CD8-positive, alpha-beta memory T cell (primary cell): ENCODE measurements at regions not wholly inside any gene's neighbourhood (a gene's known extent, or its start where the extent isn't known, plus 50 kb on each side); places are given as distances from the start of the nearest gene placed in this dataset.

Experiments
- CTCF ChIA-PET: fragments of 350-600 bp; sonication (Branson Sonifier 250); formaldehyde crosslinking; loops from one replicate; lab custom pipeline; 2021; ENCODE audit warnings: antibody characterized with exemption; lab: Charles Lee
- POLR2A ChIA-PET: fragments of 350-600 bp; sonication (Branson Sonifier 250); formaldehyde crosslinking; loops from one replicate; lab custom pipeline; 2021; ENCODE audit warnings: antibody characterized with exemption; lab: Charles Lee
- DNase-seq, 5 donors: peaks; one replicate each; pipeline versions ENCODE4 v3.0.0 to v3.0.0-alpha.2; 2020 to 2022; ENCODE audit warnings: mixed read lengths in 1 of 5
- H3K27ac ChIP-seq: one replicate; pipeline ENCODE4 v1.7.0; 2013; ENCODE audit warnings: low read depth, mild to moderate bottlenecking, low read length, moderate library complexity
- H3K27me3 ChIP-seq: 2 replicates; pipeline ENCODE4 v1.7.0; 2013; ENCODE audit warnings: low read length, mild to moderate bottlenecking; ENCODE audit not compliant: insufficient read depth, poor library complexity, severe bottlenecking
- H3K36me3 ChIP-seq: 2 replicates; pipeline ENCODE4 v1.7.0; 2013; ENCODE audit warnings: mild to moderate bottlenecking, low read length, moderate library complexity; ENCODE audit not compliant: insufficient read depth
- H3K4me1 ChIP-seq: 2 replicates; pipeline ENCODE4 v1.7.0; 2013; ENCODE audit warnings: mild to moderate bottlenecking, low read length, moderate library complexity; ENCODE audit not compliant: insufficient read depth
- H3K4me3 ChIP-seq: 2 replicates; pipeline ENCODE4 v1.7.0; 2013; ENCODE audit warnings: mild to moderate bottlenecking, low read length
- H3K9me3 ChIP-seq: 2 replicates; pipeline ENCODE4 v1.7.0; 2013; ENCODE audit warnings: mild to moderate bottlenecking, low read length
- H3K27ac Mint-ChIP-seq, 8 donors: one replicate each; pipeline ENCODE4 v1.8.0; 2020 to 2021; ENCODE audit warnings: mixed read lengths in 8 of 8, mild to moderate bottlenecking in 6 of 8, inconsistent platforms in 3 of 8, moderate library complexity in 3 of 8
- H3K27me3 Mint-ChIP-seq, 2 donors: one replicate each; pipeline ENCODE4 v1.8.0; 2020 to 2021; ENCODE audit warnings: mixed read lengths in 2 of 2, mild to moderate bottlenecking in 1 of 2, moderate library complexity in 1 of 2
- H3K36me3 Mint-ChIP-seq, 3 donors: one replicate each; pipeline ENCODE4 v1.8.0; 2020 to 2021; ENCODE audit warnings: mixed read lengths in 3 of 3, inconsistent platforms in 1 of 3, mild to moderate bottlenecking in 1 of 3
- H3K4me1 Mint-ChIP-seq, 3 donors: one replicate each; pipeline ENCODE4 v1.8.0; 2020 to 2021; ENCODE audit warnings: mixed read lengths in 3 of 3, inconsistent platforms in 1 of 3, mild to moderate bottlenecking in 1 of 3
- H3K4me3 Mint-ChIP-seq, 7 donors: one replicate each; pipeline ENCODE4 v1.8.0; 2020 to 2021; ENCODE audit warnings: mixed read lengths in 7 of 7, mild to moderate bottlenecking in 6 of 7, moderate library complexity in 4 of 7, inconsistent platforms in 2 of 7
- H3K9me3 Mint-ChIP-seq, 5 donors: one replicate each; pipeline ENCODE4 v1.8.0; 2020 to 2022; ENCODE audit warnings: mixed read lengths in 5 of 5, mild to moderate bottlenecking in 3 of 5, moderate library complexity in 2 of 5, inconsistent platforms in 1 of 5

DNA sequence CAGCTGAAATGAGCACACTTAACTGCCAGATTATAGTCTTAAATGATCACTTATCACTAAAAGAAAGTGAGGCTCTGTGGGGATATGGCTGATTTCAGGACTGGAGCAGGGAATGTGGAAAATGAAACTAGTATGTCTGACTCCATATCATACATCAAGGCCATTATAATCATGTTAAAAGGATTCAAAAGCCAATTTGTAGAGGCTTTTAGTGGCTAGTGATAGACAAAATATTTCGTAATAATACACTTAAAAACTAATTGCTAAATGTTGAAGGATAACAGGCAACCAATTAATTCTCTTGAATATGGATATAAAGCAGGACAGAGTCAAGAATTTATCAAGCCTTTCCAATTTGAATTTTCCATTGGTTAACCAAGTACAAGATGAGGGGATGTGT lies 358.1 kb upstream of the NDST3 start:
- Histone ChIP-seq H3K4me1 (no peaks in the 10 kb centered on the region), H3K9me3 (no peaks in the 10 kb centered on the region), H3K27me3 (no peaks in the 10 kb centered on the region), H3K27ac (no peak overlapping the region), H3K36me3 (no peaks in the 10 kb centered on the region), H3K4me3 (no peak overlapping the region)
- Mint-ChIP-seq H3K27ac (no peak overlapping the region), H3K36me3 (no peaks in the 10 kb centered on the region), H3K9me3 (peaks cover 2 to 16% (median 6%) of the 10 kb centered on the region in 5 donors), H3K4me3 (no peak overlapping the region), H3K4me1 (no peaks in the 10 kb centered on the region), H3K27me3 (no peaks in the 10 kb centered on the region)
- POLR2A ChIA-PET = no interaction called here
- CTCF ChIA-PET = no interaction called here
- DNase-seq = no peak

DNA sequence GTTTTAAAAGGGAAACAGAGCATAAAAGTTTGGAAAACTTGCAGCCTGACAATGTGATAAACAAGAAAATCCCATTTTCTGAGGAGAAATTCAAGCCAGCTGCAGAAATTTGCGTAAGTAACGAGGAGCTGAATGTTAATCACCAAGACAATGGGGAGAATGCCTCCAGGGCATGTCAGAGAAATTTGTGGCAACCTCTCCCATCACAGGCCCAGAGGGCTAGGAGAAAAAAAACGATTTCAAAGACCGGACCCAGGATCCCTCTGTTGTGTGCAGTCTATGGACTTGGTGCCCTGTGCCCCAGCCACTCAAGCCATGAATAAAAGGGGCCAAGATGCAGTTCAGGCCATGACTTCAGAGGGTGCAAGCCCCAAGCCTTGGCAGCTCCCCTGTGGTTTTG lies 355.4 kb upstream of the NDST3 start:
- H3K27me3 ChIP-seq = no peaks in the 10 kb centered on the region
- no peak overlapping the region for H3K27ac ChIP-seq
- Mint-ChIP-seq H3K4me3 (no peak overlapping the region), H3K27ac (no peak overlapping the region), H3K27me3 (no peaks in the 10 kb centered on the region), H3K4me1 (no peaks in the 10 kb centered on the region), H3K36me3 (no peaks in the 10 kb centered on the region), H3K9me3 (peaks cover 6 to 19% (median 7%) of the 10 kb centered on the region in 5 donors)
- H3K36me3 ChIP-seq = no peaks in the 10 kb centered on the region
- ChIA-PET POLR2A (no interaction called here), CTCF (no interaction called here)
- DNase-seq = no peak
- no peaks in the 10 kb centered on the region for H3K9me3 ChIP-seq
- H3K4me1 ChIP-seq = no peaks in the 10 kb centered on the region
- no peak overlapping the region for H3K4me3 ChIP-seq

DNA sequence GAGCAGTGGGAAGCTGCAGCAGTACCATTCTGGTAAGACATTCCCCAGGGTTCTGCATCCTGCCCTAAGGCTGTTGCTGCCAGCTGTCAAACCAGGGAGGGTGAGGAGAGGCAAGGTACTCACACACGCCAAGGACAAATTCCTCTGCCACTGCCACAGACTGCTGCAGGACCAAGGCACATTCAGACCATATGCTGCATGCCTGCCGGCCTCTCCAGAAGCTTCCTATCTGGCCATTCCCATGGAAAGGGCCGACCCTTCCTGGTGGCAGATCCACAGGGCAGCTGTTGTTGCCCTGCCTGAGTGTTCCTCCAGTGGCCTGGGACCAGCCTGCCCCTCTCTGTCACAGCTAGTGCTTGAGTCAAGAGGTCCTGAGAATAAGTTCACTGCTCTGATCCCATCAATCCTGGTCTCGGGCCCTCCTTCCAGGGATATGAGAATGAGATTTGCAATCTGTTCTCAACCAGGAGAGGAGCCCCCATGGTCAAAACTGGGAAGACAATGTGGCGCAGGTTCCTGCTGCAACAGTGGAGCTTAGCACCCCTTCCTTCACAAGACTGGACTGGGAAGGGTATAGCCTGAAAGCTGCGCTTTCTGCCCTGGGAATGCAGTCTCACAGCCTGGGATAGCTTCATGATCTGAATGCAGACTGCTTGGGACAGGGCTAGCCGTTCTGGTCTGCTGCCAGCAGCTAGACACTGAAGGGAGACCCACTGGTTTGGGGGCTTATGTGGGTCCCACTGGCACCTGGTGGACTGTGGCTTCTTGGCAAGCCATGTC lies 342.5 kb upstream of the NDST3 start:
- H3K4me3 Mint-ChIP-seq = no peak overlapping the region
- Histone ChIP-seq H3K9me3 (no peaks in the 10 kb centered on the region), H3K27me3 (no peaks in the 10 kb centered on the region), H3K4me3 (no peak overlapping the region), H3K36me3 (no peaks in the 10 kb centered on the region), H3K4me1 (no peaks in the 10 kb centered on the region), H3K27ac (no peak overlapping the region)
- H3K9me3 Mint-ChIP-seq = peaks cover 7 to 25% (median 13%) of the 10 kb centered on the region in 5 donors
- no peak overlapping the region for H3K27ac Mint-ChIP-seq
- H3K27me3 Mint-ChIP-seq = no peaks in the 10 kb centered on the region
- DNase-seq = no peak
- ChIA-PET CTCF (no interaction called here), POLR2A (no interaction called here)
- no peaks in the 10 kb centered on the region for H3K36me3 Mint-ChIP-seq
- H3K4me1 Mint-ChIP-seq = no peaks in the 10 kb centered on the region

DNA sequence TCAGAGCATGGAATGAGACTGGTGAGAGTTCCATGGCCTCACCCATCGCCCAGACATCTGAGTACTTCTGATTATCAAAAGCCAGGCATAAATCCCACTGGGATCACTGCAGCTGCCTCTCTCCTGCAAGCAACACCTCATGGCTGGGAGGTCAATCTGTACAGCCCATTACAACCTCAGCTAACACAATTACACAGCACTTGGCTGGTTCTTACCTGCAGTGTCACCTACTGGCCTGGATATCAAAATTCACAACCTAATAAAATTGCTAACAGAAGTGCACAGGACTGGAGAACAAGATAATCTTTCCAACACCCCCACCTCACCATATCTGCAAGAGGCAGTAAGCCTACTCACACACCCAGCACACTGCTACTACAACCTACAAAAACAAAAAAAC lies 341.7 kb upstream of the NDST3 start:
- ChIA-PET CTCF (no interaction called here), POLR2A (no interaction called here)
- DNase-seq = no peak

DNA sequence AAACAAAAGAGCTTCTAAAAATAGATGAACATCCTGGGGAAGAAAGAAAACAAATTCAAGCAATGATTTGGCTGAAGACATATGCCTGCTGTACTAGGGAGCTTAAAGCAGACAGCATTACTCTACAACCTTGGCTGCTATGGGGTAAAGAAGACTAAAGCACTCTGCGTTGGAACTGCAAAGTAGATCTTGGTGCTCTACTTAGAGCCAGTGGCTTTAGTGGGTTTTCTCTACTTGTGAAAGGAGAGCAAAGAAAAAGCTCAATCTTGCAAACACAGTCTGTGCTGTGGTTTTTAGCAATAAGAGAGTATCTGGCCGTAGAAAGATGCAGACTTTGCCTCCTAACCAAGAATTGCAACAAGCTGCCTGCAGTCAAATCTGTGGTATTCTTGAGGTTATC lies 334.7 kb upstream of the NDST3 start:
- Mint-ChIP-seq H3K27me3 (no peaks in the 10 kb centered on the region), H3K4me1 (no peaks in the 10 kb centered on the region), H3K27ac (no peak overlapping the region), H3K9me3 (peaks cover 1 to 21% (median 3%) of the 10 kb centered on the region in 5 donors), H3K4me3 (no peak overlapping the region), H3K36me3 (no peaks in the 10 kb centered on the region)
- H3K9me3 ChIP-seq = no peaks in the 10 kb centered on the region
- CTCF ChIA-PET = no interaction called here
- no peaks in the 10 kb centered on the region for H3K36me3 ChIP-seq
- POLR2A ChIA-PET = no interaction called here
- no peaks in the 10 kb centered on the region for H3K27me3 ChIP-seq
- H3K4me3 ChIP-seq = no peak overlapping the region
- no peaks in the 10 kb centered on the region for H3K4me1 ChIP-seq
- no peak overlapping the region for H3K27ac ChIP-seq
- no peak for DNase-seq

More for the DNA sequence above, 341.7 kb upstream of the NDST3 start:
- Histone ChIP-seq H3K27ac (no peak overlapping the region), H3K9me3 (no peaks in the 10 kb centered on the region), H3K4me1 (no peaks in the 10 kb centered on the region), H3K27me3 (no peaks in the 10 kb centered on the region), H3K36me3 (no peaks in the 10 kb centered on the region), H3K4me3 (no peak overlapping the region)
- peaks cover 7 to 28% (median 13%) of the 10 kb centered on the region in 5 donors for H3K9me3 Mint-ChIP-seq
- no peaks in the 10 kb centered on the region for H3K4me1 Mint-ChIP-seq
- no peak overlapping the region for H3K27ac Mint-ChIP-seq
- H3K27me3 Mint-ChIP-seq = no peaks in the 10 kb centered on the region
- H3K4me3 Mint-ChIP-seq = no peak overlapping the region
- H3K36me3 Mint-ChIP-seq = no peaks in the 10 kb centered on the region

DNA sequence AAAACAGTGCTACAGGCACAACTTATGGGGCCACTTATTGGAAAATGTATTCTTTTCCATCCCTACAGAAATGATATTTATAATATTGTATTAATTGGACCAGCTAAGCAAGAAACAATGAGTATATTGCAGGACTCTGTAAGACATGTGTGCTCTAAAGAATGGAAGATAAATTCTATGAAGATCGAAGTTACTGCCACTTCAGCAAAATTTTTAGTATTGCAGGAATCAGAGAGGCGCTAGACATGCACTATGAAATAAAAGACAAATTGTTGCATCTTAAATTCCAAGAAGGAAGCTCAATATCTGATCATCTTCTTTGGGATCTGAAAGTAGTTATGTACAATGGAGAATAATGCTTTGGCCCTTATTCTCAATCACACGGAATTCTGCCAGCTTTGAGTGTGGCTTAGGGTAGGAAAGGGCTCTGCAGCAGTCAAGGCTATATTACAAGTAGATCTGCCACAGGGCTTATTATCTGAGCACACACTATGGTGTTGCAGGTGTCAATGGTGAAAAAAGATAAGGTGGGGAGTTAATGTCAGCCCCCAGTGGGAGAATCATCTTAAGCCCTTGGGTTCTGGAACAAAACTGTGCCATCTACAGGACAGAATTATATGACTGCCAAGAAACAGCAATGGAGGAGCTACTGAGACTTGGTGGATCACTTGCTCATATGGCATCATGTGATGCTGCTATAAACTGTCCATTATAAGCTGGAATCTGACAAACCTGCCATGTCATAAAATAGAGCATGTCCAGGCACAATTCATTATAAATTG lies 334.0 kb upstream of the NDST3 start:
- H3K27ac Mint-ChIP-seq = no peak overlapping the region
- Histone ChIP-seq H3K36me3 (no peaks in the 10 kb centered on the region), H3K27me3 (no peaks in the 10 kb centered on the region), H3K4me3 (no peak overlapping the region), H3K27ac (no peak overlapping the region), H3K4me1 (no peaks in the 10 kb centered on the region), H3K9me3 (no peaks in the 10 kb centered on the region)
- no peak for DNase-seq
- CTCF ChIA-PET = no interaction called here
- H3K36me3 Mint-ChIP-seq = no peaks in the 10 kb centered on the region
- POLR2A ChIA-PET = no interaction called here
- H3K4me3 Mint-ChIP-seq = no peak overlapping the region
- H3K4me1 Mint-ChIP-seq = no peaks in the 10 kb centered on the region
- H3K27me3 Mint-ChIP-seq = no peaks in the 10 kb centered on the region
- H3K9me3 Mint-ChIP-seq = peaks cover 0 to 20% (median 3%) of the 10 kb centered on the region in 5 donors

DNA sequence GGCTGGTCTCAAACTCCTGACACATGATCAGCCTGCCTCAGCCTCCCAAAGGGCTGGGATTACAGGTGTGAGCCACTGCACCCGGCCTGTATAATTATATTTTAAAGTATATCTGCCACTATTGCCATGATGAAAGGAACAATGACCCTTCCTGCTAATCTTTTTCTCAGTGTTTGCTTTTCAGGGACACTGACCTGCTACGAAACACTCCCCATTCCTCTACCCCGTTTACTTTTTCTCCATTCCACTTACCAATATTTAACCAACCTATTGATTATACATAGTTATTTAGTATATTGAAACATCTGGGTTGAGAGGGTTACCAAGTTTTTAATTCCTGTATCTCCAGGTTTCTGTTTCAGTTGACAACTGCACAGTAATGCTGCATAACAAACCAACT lies 331.9 kb upstream of the NDST3 start:
- POLR2A ChIA-PET = no interaction called here
- Mint-ChIP-seq H3K4me1 (no peaks in the 10 kb centered on the region), H3K27ac (no peak overlapping the region), H3K27me3 (no peaks in the 10 kb centered on the region), H3K4me3 (no peak overlapping the region), H3K9me3 (peaks cover 0 to 9% (median 5%) of the 10 kb centered on the region in 5 donors), H3K36me3 (no peaks in the 10 kb centered on the region)
- Histone ChIP-seq H3K4me1 (no peaks in the 10 kb centered on the region), H3K27ac (no peak overlapping the region), H3K9me3 (no peaks in the 10 kb centered on the region), H3K4me3 (no peak overlapping the region), H3K27me3 (no peaks in the 10 kb centered on the region), H3K36me3 (no peaks in the 10 kb centered on the region)
- no peak for DNase-seq
- CTCF ChIA-PET = no interaction called here

DNA sequence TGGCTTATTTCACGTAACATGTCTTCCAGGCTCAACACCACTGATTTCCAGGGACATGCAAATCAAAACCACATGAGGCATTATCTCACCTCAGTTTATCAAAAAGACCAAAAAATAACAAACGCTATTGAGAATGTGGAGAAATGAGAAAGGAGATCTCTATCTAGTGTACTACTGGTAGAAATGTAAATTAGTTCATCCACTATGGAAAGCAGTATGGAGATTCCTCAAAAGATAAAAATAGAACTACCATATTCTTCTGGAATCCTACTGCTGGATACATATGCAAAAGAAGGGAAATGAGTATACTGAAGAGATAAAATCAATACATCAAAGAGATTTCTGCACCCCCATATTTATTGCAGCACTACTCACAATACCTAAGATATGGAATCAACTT lies 329.6 kb upstream of the NDST3 start:
- ChIA-PET CTCF (no interaction called here), POLR2A (no interaction called here)
- Histone ChIP-seq H3K27ac (no peak overlapping the region), H3K9me3 (no peaks in the 10 kb centered on the region), H3K4me1 (no peaks in the 10 kb centered on the region), H3K27me3 (no peaks in the 10 kb centered on the region), H3K4me3 (no peak overlapping the region), H3K36me3 (no peaks in the 10 kb centered on the region)
- H3K36me3 Mint-ChIP-seq = no peaks in the 10 kb centered on the region
- no peak for DNase-seq
- no peak overlapping the region for H3K4me3 Mint-ChIP-seq
- H3K27me3 Mint-ChIP-seq = no peaks in the 10 kb centered on the region
- no peaks in the 10 kb centered on the region for H3K4me1 Mint-ChIP-seq
- H3K9me3 Mint-ChIP-seq = peaks cover 2 to 16% (median 10%) of the 10 kb centered on the region in 5 donors
- no peak overlapping the region for H3K27ac Mint-ChIP-seq
